ENCODE measurements at regions not wholly inside any gene's neighbourhood (a gene's known extent, or its start where the extent isn't known, plus 50 kb on each side); places are given as distances from the start of the nearest gene placed in this dataset.
"Not testable (repeated sequence)": the region's sequence is repeated elsewhere in the genome, so short reads cannot be mapped to it uniquely, and the experiment has no call there.

- no peak for DNase-seq (ENCODE audit: low read depth in 2 of 2)
Measured at GRCh38 chr5:39970117-39970798, 545.5 kb upstream of the DAB2 start.

- DNase-seq (ENCODE audit: low read depth in 2 of 2) = no peak
Measured at GRCh38 chr5:39968381-39968780, 543.6 kb upstream of the DAB2 start.

- DNase-seq (ENCODE audit: low read depth in 2 of 2) = no peak
Measured at GRCh38 chr5:39955156-39955555, 530.4 kb upstream of the DAB2 start.

GRCh38 chr5:39951070-39951469, 526.3 kb upstream of the DAB2 start:
- DNase-seq (ENCODE audit: low read depth in 2 of 2) = no peak

GRCh38 chr5:39948867-39949468, 524.2 kb upstream of the DAB2 start:
- DNase-seq (ENCODE audit: low read depth in 2 of 2) = peak in 1 of 2 donors; percentile 14

GRCh38 chr5:39948341-39948740, 523.6 kb upstream of the DAB2 start:
- DNase-seq (ENCODE audit: low read depth in 2 of 2) = no peak

- no peak for DNase-seq (ENCODE audit: low read depth in 2 of 2)
Measured at GRCh38 chr5:39947657-39948056, 522.9 kb upstream of the DAB2 start.

- no peak for DNase-seq (ENCODE audit: low read depth in 2 of 2)
Measured at GRCh38 chr5:39946356-39947045, 521.7 kb upstream of the DAB2 start.

GRCh38 chr5:39945870-39946269, 521.1 kb upstream of the DAB2 start:
- DNase-seq (ENCODE audit: low read depth in 2 of 2) = no peak

- no peak for DNase-seq (ENCODE audit: low read depth in 2 of 2)
Measured at GRCh38 chr5:39943811-39944210, 519.0 kb upstream of the DAB2 start.

- DNase-seq (ENCODE audit: low read depth in 2 of 2) = no peak
Measured at GRCh38 chr5:39942606-39943005, 517.8 kb upstream of the DAB2 start.

- DNase-seq (ENCODE audit: low read depth in 2 of 2) = no peak
Measured at GRCh38 chr5:39941416-39941815, 516.6 kb upstream of the DAB2 start.

- no peak for DNase-seq (ENCODE audit: low read depth in 2 of 2)
Measured at GRCh38 chr5:39934830-39935229, 510.1 kb upstream of the DAB2 start.

- no peak for DNase-seq (ENCODE audit: low read depth in 2 of 2)
Measured at GRCh38 chr5:39933061-39933460, 508.3 kb upstream of the DAB2 start.

GRCh38 chr5:39928709-39929108, 503.9 kb upstream of the DAB2 start:
- no peak for DNase-seq (ENCODE audit: low read depth in 2 of 2)

- DNase-seq (ENCODE audit: low read depth in 2 of 2) = no peak
Measured at GRCh38 chr5:39919876-39920275, 495.1 kb upstream of the DAB2 start.

GRCh38 chr5:39912906-39913305, 488.1 kb upstream of the DAB2 start:
- no peak for DNase-seq (ENCODE audit: low read depth in 2 of 2)

- DNase-seq (ENCODE audit: low read depth in 2 of 2) = not testable (repeated sequence)
Measured at GRCh38 chr5:39907267-39907951, 482.6 kb upstream of the DAB2 start.

GRCh38 chr5:39906146-39906545, 481.4 kb upstream of the DAB2 start:
- DNase-seq (ENCODE audit: low read depth in 2 of 2) = no peak

GRCh38 chr5:39905356-39905755, 480.6 kb upstream of the DAB2 start:
- no peak for DNase-seq (ENCODE audit: low read depth in 2 of 2)

GRCh38 chr5:39902626-39903025, 477.8 kb upstream of the DAB2 start:
- no peak for DNase-seq (ENCODE audit: low read depth in 2 of 2)

GRCh38 chr5:39898731-39899130, 474.0 kb upstream of the DAB2 start:
- DNase-seq (ENCODE audit: low read depth in 2 of 2) = no peak

- DNase-seq (ENCODE audit: low read depth in 2 of 2) = no peak
Measured at GRCh38 chr5:39896706-39897105, 471.9 kb upstream of the DAB2 start.
